GM12873 (cell line): ENCODE measurements at regions not wholly inside any gene's neighbourhood (a gene's known extent, or its start where the extent isn't known, plus 50 kb on each side); places are given as distances from the start of the nearest gene placed in this dataset.

Experiments used
- CTCF ChIP-seq: IDR thresholded peaks from 2 replicates; pipeline ENCODE4 v1.5.1; 2012; ENCODE audit warnings: low read depth, mild to moderate bottlenecking, moderate library complexity, low read length, control low read depth; ENCODE audit not compliant: insufficient read depth; ENCODE audit errors: missing control alignments

GRCh38 chr4:80128941-80129340, 55.9 kb upstream of the ANTXR2 start:
- TF ChIP-seq CTCF = no peak

GRCh38 chr4:80127870-80128419, 54.9 kb upstream of the ANTXR2 start:
- no peak for TF ChIP-seq CTCF

GRCh38 chr4:80126435-80126834, 53.4 kb upstream of the ANTXR2 start:
- TF ChIP-seq CTCF = no peak

GRCh38 chr4:80125252-80126177, 52.5 kb upstream of the ANTXR2 start:
- peak; percentile 42 for TF ChIP-seq CTCF

- no peak for TF ChIP-seq CTCF
These were observed 51.5 kb upstream of the ANTXR2 start for GRCh38 chr4:80124246-80125211.
